ENCODE measurements at regions not wholly inside any gene's neighbourhood (a gene's known extent, or its start where the extent isn't known, plus 50 kb on each side); places are given as distances from the start of the nearest gene placed in this dataset.

GRCh38 chr2:84126530-84126929 lies 332.6 kb downstream of the SUCLG1 start:
- no peak for DNase-seq (ENCODE audit: low read depth in 1 of 2, low spot score in 1 of 2)
- H3K9me3 ChIP-seq: no peaks in the 10 kb centered on the region
- H3K4me2 ChIP-seq: no peak overlapping the region
- ChIA-PET CTCF (no interaction called here), POLR2A (no interaction called here)
- TF ChIP-seq FOSB (CRISPR knock-in tag; IDR thresholded peaks at IDR 0.05) (no peak), RAD21 (conservative IDR thresholded peaks at IDR 0.05 in 1 of 2, IDR thresholded peaks at IDR 0.05 in 1 of 2) (no peak), NPAS2 (CRISPR knock-in tag; IDR thresholded peaks at IDR 0.05; ENCODE audit: borderline replicate concordance) (no peak), E2F6 (IDR thresholded peaks at IDR 0.05; ENCODE audit: borderline replicate concordance, low read depth) (no peak), RNF2 (IDR thresholded peaks at IDR 0.05; ENCODE audit: borderline replicate concordance, low read depth) (no peak), HMGXB4 (CRISPR knock-in tag; IDR thresholded peaks at IDR 0.05; ENCODE audit: borderline replicate concordance) (no peak), CBX8 (IDR thresholded peaks at IDR 0.05) (no peak), ESRRA (IDR thresholded peaks at IDR 0.05; ENCODE audit: borderline replicate concordance, low read length) (no peak), CBX2 (IDR thresholded peaks at IDR 0.05; ENCODE audit: borderline replicate concordance, low read depth) (no peak), CTCF (IDR thresholded peaks at IDR 0.05) (no peak), MYC (IDR thresholded peaks at IDR 0.05; ENCODE audit: borderline replicate concordance, low read length) (no peak), HES2 (IDR thresholded peaks at IDR 0.05) (no peak), KDM1A (IDR thresholded peaks at IDR 0.05; ENCODE audit: low read depth) (no peak), NR3C1 (IDR thresholded peaks at IDR 0.05) (no peak), CHD2 (IDR thresholded peaks at IDR 0.05; ENCODE audit: low read length, partially characterized antibody) (no peak), GATA3 (IDR thresholded peaks at IDR 0.05; ENCODE audit: borderline replicate concordance) (no peak), RFX5 (IDR thresholded peaks at IDR 0.05) (no peak), RARB (CRISPR knock-in tag; IDR thresholded peaks at IDR 0.05) (no peak)
- no peak overlapping the region for H3K4me3 ChIP-seq
- no peak for FAIRE-seq
- no peak for ATAC-seq
- 13% methylated on average over 3 of the region's 3 CpGs for WGBS (ENCODE audit: missing lambda C conversion rate)
- no peaks in the 10 kb centered on the region for H3K4me1 ChIP-seq
- H3K27ac ChIP-seq: no peak overlapping the region

- FAIRE-seq: no peak
- Histone ChIP-seq H3K4me3 (no peak overlapping the region), H3K9me3 (no peaks in the 10 kb centered on the region), H3K4me2 (no peak overlapping the region), H3K27ac (no peak overlapping the region), H3K4me1 (no peaks in the 10 kb centered on the region)
- no peak for TF ChIP-seq HEYL (CRISPR knock-in tag; IDR thresholded peaks at IDR 0.05)
- no peak for TF ChIP-seq ZC3H11A (IDR thresholded peaks at IDR 0.05)
- TF ChIP-seq FOSB (CRISPR knock-in tag; IDR thresholded peaks at IDR 0.05): no peak
- no peak for TF ChIP-seq MAFK (IDR thresholded peaks at IDR 0.05; ENCODE audit: partially characterized antibody)
- TF ChIP-seq NPAS2 (CRISPR knock-in tag; IDR thresholded peaks at IDR 0.05; ENCODE audit: borderline replicate concordance): no peak
- no peak for TF ChIP-seq KDM1A (IDR thresholded peaks at IDR 0.05; ENCODE audit: low read depth)
- TF ChIP-seq BCL3 (IDR thresholded peaks at IDR 0.05): no peak
- no peak for TF ChIP-seq BHLHE40 (IDR thresholded peaks at IDR 0.05; ENCODE audit: low read depth, low read length)
- TF ChIP-seq E2F6 (IDR thresholded peaks at IDR 0.05; ENCODE audit: borderline replicate concordance, low read depth): no peak
- no peak for TF ChIP-seq EHF (CRISPR knock-in tag; IDR thresholded peaks at IDR 0.05)
- no peak for DNase-seq (ENCODE audit: low read depth in 1 of 2, low spot score in 1 of 2)
- POLR2A ChIA-PET: no interaction called here
- ATAC-seq: no peak
- 37% methylated on average over 1 of the region's 1 CpG for WGBS (ENCODE audit: missing lambda C conversion rate)
- CTCF ChIA-PET: interaction anchor here (0.6 kb wide), 1 partner anchor 72 kb away, joined by 3 read pairs; no protein-coding TSS in a partner anchor
Observed at GRCh38 chr2:84126084-84126483, 333.0 kb downstream of the SUCLG1 start.
